SK-MEL-5 (cell line): ENCODE measurements at regions not wholly inside any gene's neighbourhood (a gene's known extent, or its start where the extent isn't known, plus 50 kb on each side); places are given as distances from the start of the nearest gene placed in this dataset.
"Not testable (repeated sequence)": the region's sequence is repeated elsewhere in the genome, so short reads cannot be mapped to it uniquely, and the experiment has no call there.

ENCODE experiments used
- DNase-seq: peaks from one replicate; pipeline ENCODE4 v3.0.0-alpha.2; 2016; ENCODE audit warnings: low read depth, low spot score
- in situ Hi-C: cut with HindIII; loops from 2 replicates; pipeline ENCODE4 v1.10.0; 2016; ENCODE audit warnings: low sequenced_read_pairs, high pct_unique_total_duplicates, low pct_unique_long_range_greater_than_20kb

DNA sequence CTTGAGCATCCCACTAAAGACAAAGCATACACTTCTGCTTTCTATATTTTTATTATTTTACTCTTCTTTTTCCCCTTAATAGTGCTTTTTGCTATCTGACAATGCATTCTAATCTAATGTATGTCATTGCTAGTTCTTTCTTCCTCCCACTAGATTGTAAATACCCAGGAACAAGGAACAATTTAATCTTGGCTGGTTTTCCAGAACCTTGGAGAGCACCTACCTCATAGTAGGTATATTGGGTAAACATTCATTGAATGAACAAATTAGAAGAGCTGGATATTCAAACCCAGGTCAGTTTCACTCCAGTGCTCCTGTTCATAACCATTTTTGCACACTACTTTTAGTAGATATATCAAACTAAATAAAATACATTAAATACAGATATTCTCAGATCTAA, 1617.6 kb upstream of the SLC10A2 start:
- in situ Hi-C loops, result no loop called here
- no peak for DNase-seq

DNA sequence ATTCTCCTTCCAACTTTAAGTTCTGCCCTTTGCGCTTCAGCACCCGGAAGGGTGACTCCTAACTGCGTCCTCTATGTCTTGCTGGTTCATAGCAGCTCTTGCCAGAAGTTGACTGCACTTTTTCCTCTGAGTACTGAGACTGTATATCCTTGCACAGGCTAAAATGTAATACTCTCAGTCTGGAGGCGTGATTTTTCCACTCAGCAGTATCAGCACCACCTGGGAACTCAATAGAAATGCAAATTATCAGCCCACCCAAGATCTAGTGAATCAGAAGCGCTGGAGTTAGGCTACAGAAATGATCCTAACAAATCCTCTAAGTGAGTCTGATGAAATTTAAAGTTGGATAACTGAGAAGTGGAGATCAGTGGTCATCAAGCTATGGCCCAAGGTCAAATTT, 1611.9 kb upstream of the SLC10A2 start:
- no peak for DNase-seq
- in situ Hi-C loops, result no loop called here

DNA sequence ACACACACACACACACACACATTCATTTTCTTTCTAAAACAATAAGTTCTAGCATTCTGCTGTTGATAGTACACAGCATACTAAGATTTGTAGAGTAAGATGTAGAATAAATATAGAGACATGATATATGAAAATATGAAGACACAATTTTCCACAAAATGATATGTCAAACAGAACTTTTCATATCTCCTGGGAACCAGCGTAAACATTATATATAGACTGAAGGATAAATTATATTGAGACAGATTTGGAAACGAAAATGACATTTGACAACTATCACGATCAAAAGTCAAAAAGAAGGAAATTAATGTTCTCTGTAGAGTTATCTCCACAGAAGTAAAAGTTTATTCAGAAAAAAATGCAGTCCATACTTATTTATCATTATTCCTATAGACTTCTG, 1605.7 kb upstream of the SLC10A2 start:
- in situ Hi-C loops, result no loop called here
- no peak for DNase-seq

DNA sequence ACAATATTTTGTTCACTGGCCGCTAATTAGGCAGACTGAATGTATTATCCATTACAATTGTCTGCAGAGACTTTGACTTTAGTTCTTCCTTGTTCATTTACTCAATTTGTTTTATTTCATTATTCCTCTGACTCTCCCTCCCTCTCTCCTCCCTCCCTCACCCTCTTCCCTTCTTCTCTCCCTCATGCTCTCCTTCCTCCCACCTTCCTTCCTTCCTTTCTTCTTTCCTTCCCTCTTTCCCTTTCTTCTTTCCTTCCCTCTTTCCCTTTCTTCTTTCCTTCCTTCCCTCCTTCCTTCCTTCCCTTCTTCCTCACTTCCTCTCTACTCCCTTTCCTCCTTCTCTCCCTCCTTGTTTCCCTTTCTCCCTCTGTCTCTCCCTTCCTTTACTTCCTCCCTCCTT, 1591.0 kb upstream of the SLC10A2 start:
- DNase-seq, result no peak
- in situ Hi-C loops, result no loop called here

DNA sequence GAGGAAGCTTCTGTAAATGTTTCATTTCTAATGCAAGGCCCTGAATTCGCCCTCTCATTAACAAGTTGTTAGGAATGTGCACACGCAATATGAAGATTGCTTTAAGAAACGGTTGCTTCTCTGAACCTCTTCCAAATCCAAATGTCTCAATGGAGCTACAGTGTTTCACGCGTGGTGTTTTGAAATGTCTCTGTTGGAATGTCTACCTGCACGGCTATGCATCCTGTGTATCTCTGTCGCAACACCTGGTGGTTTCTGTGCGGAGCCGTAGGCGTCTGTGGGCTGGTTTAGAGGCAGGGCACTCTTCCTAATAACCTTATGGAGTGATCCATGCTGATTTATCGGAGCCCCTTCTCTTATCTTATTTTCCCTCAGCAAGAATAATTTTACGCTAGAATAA, 1584.2 kb upstream of the SLC10A2 start:
- in situ Hi-C loops, result no loop called here
- no peak for DNase-seq

DNA sequence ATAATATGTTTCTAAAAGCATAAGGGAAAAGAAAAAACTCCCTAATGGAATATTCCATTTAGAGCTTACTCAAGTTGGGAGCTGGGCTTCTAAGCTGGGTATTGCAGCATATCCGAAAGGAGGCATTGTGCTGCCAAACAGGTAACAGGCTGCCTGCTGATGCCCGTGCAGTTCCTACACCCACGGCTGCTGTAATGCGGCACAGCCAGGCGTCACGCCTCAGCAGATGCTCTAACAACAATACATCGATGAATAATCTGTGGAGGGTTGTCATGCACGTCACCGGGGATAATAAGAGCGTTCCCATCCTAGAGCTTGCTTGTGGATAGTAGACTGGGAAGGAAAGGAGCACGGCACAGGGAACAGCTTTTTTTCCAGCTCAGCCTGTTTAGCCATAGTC, 1582.1 kb upstream of the SLC10A2 start:
- in situ Hi-C loops, result no loop called here
- DNase-seq, result no peak

DNA sequence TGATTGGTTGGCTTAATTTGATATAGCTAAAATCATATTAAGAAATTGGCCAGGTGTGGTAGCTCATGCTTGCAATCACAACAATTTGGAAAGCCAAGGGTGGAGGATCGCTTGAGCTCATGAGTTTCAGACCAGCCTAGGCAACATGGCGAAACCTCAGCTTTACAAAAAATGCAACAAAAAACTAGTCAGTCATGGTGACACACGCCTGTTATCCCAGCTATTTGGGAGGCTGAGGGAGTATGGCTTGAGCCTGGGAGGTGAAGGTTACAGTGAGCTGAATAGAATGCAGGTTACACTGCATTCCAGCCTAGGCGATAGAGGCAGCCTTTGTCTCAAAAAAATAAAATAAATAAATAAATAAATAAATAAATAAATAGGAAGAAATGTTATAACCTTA, 1579.6 kb upstream of the SLC10A2 start:
- no peak for DNase-seq
- in situ Hi-C loops, result no loop called here

DNA sequence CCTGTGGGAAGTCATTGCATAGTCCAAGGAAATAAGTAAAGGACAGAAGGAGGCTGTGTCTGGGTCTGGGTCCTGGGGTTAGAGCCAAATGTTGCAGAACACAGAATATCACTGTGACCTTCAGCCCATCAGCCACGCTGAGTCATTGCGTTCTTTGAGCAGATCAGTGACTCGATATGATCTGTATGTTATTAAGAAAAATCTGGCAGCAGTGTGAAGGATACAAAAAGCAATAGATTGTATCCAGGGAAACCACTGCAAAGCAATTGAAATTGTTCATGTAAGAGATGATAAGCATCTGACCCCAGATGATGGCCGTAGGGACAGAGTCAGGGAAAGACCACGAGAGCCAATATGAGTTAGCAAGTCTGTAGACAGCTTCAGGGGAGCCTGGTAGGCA, 1575.1 kb upstream of the SLC10A2 start:
- DNase-seq, result no peak
- in situ Hi-C loops, result no loop called here

DNA sequence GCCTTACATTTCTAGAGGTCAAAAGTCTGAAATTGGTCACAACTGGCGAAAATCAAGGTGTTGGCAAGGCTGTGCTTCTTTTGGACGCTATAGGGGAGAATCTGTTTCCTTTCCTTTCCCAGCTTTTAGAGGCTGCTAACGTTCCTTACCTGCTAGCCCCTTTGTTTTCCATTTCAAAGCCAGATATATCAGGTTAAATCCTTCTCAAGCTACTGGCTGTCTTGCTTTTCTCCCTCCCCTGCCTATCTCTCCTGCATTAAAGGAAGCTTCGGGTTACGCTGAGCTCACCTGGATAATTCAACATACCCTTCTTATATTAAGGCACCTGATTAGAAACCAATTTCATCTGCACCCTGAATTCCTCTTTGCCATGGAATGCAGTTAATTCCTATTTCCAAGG, 1569.7 kb upstream of the SLC10A2 start:
- in situ Hi-C loops, result no loop called here
- no peak for DNase-seq

DNA sequence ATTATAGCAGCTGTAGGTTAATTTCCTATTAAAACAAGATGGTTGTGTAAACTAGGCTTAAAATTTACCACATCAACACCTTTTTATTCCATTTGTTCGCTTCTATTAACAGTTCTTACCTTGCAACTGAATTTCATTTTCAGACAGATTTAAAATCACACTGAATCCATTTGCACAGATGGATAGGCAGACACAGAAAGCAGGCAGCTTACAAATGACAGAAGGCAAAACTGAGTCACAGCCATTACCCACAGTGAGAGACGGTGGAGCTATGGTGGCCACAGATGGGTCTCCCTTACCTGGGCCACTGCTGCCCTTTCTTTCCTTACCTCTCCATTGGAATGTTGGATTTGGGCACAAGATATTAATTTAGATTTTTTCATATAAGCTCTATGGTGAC, 1567.8 kb upstream of the SLC10A2 start:
- no peak for DNase-seq
- in situ Hi-C loops, result no loop called here

DNA sequence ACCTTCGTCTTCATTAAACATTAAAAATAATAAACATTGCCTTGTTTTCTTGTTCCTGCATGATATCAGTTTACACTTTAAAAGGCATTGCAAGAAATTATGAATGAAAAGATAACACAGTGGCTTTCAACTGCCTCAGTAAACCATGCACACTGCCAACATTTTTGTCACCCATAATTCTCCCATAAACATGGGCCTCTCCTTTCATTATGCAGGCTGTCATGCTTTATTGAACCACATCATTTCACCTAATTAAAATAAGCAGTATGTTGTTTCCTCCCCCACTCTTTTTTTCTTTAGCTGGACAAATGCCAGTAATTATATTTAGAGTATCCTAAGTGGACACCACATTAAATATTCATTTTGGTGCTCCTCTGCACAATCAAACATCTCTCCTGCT, 1566.5 kb upstream of the SLC10A2 start:
- in situ Hi-C loops, result no loop called here

DNA sequence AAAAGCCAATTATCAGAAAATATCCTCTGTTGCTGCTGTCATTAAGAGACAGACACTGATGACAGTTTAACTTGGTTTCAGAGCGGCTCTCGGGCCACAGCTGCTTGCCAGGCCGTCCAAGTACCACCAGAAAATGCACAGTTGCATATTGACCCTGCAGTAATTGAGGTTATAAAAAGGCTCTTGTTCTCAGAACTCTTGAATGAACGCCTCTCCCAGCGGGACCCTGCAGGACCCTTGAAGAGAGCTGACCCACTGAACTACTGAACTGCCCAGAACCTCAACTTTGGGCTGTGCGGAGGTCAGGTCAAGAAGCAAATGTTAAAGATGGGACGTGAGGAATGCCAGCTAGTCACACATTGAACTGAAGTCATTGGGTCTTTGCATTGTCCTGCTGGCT, 1559.0 kb upstream of the SLC10A2 start:
- no peak for DNase-seq
- in situ Hi-C loops, result no loop called here

More for the DNA sequence above, 1566.5 kb upstream of the SLC10A2 start:
- DNase-seq, result no peak

DNA sequence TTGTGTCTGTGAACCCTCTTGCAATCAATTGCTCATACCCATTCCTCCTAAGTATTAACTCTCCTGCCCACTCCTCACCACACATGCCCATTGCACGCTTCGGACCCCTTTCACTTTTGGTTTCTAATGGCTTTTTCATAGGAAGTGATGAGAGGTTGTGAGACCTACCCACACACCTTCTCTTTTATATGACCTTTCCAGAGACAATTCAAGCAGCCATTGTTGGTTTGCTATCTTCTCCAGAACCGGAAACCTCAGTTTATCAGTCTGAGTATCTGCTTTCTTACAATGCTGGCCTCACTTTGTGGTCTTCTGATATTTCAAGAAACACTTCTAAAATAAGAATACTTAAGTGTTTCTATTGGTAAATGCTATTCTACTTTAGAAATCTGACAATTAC, 1550.8 kb upstream of the SLC10A2 start:
- in situ Hi-C loops, result no loop called here
- DNase-seq, result no peak

DNA sequence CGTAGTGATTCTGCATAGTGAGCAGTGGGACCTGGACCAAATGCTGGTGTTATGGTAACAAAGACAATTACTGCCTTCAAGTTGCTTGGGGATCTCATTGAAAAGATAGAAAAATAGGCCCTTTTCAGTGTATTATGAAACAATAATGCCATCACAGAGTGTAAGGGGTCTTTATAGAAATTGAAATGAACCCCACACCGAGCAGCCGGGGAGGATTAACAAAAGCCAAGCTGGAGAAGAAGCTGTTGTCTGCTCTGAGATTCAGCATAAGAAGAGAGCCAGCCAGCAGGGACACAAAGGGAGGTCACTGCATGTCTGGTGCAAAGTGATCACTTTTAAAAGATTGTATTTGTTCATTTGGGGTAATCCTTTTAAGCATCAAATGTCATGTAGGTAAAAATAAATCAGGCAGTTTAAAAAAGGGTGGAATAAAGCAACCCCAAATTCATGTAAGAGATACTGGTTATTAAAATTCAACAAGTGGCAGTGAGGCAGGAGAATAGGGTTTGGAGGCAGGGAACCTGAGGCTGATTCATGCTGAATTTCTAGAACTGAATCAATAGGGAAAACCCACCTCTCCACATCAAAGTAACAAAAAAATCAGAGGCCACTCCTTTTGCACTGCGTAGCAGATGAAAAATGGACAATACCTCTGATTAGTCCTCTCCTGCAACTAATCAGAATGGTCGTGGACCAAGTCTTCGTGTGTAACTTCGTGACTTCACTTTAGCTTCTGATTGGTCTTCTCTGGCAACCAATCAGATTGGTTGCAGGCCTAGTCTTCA, 1548.3 kb upstream of the SLC10A2 start:
- no peak for DNase-seq
- in situ Hi-C loops, result no loop called here

DNA sequence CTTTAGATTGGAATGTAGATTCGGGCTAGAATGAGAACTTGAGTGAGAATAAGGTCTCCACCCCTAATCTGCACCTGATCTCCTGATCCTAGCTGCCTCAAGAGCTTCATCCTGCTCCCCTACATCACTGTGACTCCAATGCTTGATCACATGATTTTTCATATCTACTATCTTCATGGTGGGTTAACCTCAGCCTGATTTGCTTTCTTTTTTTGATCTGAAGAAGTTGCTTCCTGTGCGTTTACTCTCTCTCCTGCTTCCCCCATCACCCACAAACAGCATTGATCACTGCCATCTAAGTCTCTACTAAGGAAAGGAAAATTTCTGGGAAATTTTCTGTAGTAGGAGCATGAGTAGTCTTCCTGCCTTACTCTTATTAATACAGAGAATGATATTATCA, 1542.1 kb upstream of the SLC10A2 start:
- DNase-seq, result no peak
- in situ Hi-C loops, result no loop called here

DNA sequence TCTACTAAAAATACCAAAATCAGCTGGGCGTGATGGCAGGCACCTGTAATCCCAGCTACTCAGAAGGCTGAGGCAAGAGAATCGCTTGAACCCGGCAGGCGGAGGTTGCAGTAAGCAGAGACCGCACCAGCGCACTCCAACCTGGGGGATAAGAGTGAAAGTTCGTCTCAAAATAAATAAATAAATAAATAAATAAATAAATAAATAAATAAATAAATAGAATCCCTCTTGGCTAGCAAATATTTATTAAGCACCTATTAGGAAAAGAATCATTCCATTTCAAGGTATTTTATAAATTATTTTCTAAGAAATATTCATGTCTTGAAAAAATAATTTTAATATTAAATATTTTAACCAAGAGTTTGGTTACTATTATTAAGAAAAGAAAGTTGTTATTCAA, 1539.2 kb upstream of the SLC10A2 start:
- DNase-seq, in situ Hi-C loops: not testable (repeated sequence)

DNA sequence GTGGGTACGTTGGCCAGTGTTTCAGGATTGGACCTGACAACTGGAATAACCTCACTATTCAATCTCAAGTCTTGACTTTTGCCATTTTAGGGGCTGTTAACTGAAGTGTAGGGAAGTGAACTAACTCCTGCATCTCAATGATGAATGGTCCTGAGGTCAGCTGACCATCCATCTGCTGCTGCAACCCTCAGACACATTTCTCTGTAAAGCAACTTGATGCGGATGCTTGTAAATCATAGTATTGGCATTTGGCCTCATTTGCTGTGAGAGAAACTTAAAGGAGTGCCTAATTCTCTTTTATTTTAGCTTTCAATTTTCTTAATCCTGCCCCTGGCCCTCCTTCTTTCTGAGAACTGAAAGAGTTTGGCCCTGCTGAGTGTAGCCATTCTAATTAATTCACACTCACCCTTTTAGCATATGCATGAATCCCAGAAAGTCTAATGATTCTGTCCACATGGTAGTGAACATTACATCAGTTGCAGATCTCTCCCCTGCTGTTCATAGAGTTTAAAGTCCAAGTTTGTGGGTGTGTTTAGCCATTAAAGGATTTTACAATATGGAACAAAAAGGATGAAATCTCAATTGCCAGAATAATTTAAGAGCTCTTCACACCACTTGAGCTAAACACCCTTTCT, 1531.4 kb upstream of the SLC10A2 start:
- in situ Hi-C loops, result no loop called here
- no peak for DNase-seq

DNA sequence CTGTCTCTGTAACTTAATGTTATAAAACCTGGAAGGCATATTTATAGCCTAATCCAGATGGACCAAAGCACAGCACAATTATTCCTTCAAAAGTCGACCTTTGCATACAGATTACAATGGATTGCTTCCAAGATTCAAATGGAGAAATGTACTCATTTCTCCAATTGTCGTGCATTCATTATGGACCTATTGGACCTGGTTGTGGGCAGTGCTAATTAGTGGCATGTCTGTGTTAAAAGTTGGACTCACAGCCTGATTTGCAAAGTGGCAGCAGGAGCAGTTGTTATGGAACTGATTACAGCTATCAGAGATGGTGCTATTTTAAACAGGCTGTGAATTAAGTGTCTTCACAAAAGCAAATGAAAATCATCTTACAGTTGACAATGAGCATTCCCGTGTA, 1529.3 kb upstream of the SLC10A2 start:
- in situ Hi-C loops, result no loop called here

DNA sequence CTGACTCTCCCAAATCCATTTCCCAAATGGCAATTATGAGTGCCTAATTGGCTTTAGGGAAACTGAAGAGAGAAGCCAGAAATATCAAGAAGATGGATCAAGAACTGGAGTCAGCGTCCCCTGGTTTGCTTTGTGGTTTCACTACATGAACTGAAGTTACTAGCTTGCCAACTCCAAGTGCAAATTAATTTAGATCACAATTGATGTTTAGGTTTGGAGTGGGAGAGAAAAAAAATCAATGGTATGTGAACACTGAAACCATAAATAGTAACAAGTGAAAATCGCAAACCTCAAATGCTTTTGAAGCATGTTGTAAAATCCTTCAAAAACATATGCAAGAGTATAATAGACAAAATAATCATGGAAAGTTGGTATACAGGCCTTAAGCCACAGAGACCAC, 1528.6 kb upstream of the SLC10A2 start:
- in situ Hi-C loops, result no loop called here
- DNase-seq, result no peak

More for the DNA sequence above, 1529.3 kb upstream of the SLC10A2 start:
- no peak for DNase-seq
